CD8-positive, alpha-beta memory T cell (primary cell): ENCODE measurements at regions not wholly inside any gene's neighbourhood (a gene's known extent, or its start where the extent isn't known, plus 50 kb on each side); places are given as distances from the start of the nearest gene placed in this dataset.
"Not testable (repeated sequence)": the region's sequence is repeated elsewhere in the genome, so short reads cannot be mapped to it uniquely, and the experiment has no call there.

Source experiments
- CTCF ChIA-PET: fragments of 350-600 bp; sonication (Branson Sonifier 250); formaldehyde crosslinking; loops from one replicate; lab custom pipeline; 2021; ENCODE audit warnings: antibody characterized with exemption; lab: Charles Lee
- POLR2A ChIA-PET: fragments of 350-600 bp; sonication (Branson Sonifier 250); formaldehyde crosslinking; loops from one replicate; lab custom pipeline; 2021; ENCODE audit warnings: antibody characterized with exemption; lab: Charles Lee
- DNase-seq, 5 donors: peaks; one replicate each; pipeline versions ENCODE4 v3.0.0 to v3.0.0-alpha.2; 2020 to 2022; ENCODE audit warnings: mixed read lengths in 1 of 5
- H3K27ac ChIP-seq: one replicate; pipeline ENCODE4 v1.7.0; 2013; ENCODE audit warnings: low read depth, mild to moderate bottlenecking, low read length, moderate library complexity
- H3K27me3 ChIP-seq: 2 replicates; pipeline ENCODE4 v1.7.0; 2013; ENCODE audit warnings: low read length, mild to moderate bottlenecking; ENCODE audit not compliant: insufficient read depth, poor library complexity, severe bottlenecking
- H3K36me3 ChIP-seq: 2 replicates; pipeline ENCODE4 v1.7.0; 2013; ENCODE audit warnings: mild to moderate bottlenecking, low read length, moderate library complexity; ENCODE audit not compliant: insufficient read depth
- H3K4me1 ChIP-seq: 2 replicates; pipeline ENCODE4 v1.7.0; 2013; ENCODE audit warnings: mild to moderate bottlenecking, low read length, moderate library complexity; ENCODE audit not compliant: insufficient read depth
- H3K4me3 ChIP-seq: 2 replicates; pipeline ENCODE4 v1.7.0; 2013; ENCODE audit warnings: mild to moderate bottlenecking, low read length
- H3K9me3 ChIP-seq: 2 replicates; pipeline ENCODE4 v1.7.0; 2013; ENCODE audit warnings: mild to moderate bottlenecking, low read length
- H3K27ac Mint-ChIP-seq, 8 donors: one replicate each; pipeline ENCODE4 v1.8.0; 2020 to 2021; ENCODE audit warnings: mixed read lengths in 8 of 8, mild to moderate bottlenecking in 6 of 8, inconsistent platforms in 3 of 8, moderate library complexity in 3 of 8
- H3K27me3 Mint-ChIP-seq, 2 donors: one replicate each; pipeline ENCODE4 v1.8.0; 2020 to 2021; ENCODE audit warnings: mixed read lengths in 2 of 2, mild to moderate bottlenecking in 1 of 2, moderate library complexity in 1 of 2
- H3K36me3 Mint-ChIP-seq, 3 donors: one replicate each; pipeline ENCODE4 v1.8.0; 2020 to 2021; ENCODE audit warnings: mixed read lengths in 3 of 3, inconsistent platforms in 1 of 3, mild to moderate bottlenecking in 1 of 3
- H3K4me1 Mint-ChIP-seq, 3 donors: one replicate each; pipeline ENCODE4 v1.8.0; 2020 to 2021; ENCODE audit warnings: mixed read lengths in 3 of 3, inconsistent platforms in 1 of 3, mild to moderate bottlenecking in 1 of 3
- H3K4me3 Mint-ChIP-seq, 7 donors: one replicate each; pipeline ENCODE4 v1.8.0; 2020 to 2021; ENCODE audit warnings: mixed read lengths in 7 of 7, mild to moderate bottlenecking in 6 of 7, moderate library complexity in 4 of 7, inconsistent platforms in 2 of 7
- H3K9me3 Mint-ChIP-seq, 5 donors: one replicate each; pipeline ENCODE4 v1.8.0; 2020 to 2022; ENCODE audit warnings: mixed read lengths in 5 of 5, mild to moderate bottlenecking in 3 of 5, moderate library complexity in 2 of 5, inconsistent platforms in 1 of 5

- no peaks in the 10 kb centered on the region for H3K4me1 Mint-ChIP-seq
- Histone ChIP-seq H3K27me3 (no peaks in the 10 kb centered on the region), H3K9me3 (no peaks in the 10 kb centered on the region), H3K36me3 (no peaks in the 10 kb centered on the region), H3K4me1 (no peaks in the 10 kb centered on the region), H3K4me3 (no peak overlapping the region), H3K27ac (no peak overlapping the region)
- CTCF ChIA-PET: no interaction called here
- H3K27ac Mint-ChIP-seq: peak overlapping the region in 1 of 8 donors; percentile 80
- POLR2A ChIA-PET: no interaction called here
- DNase-seq: no peak
- peaks cover 4 to 39% (median 30%) of the 10 kb centered on the region in 5 donors for H3K9me3 Mint-ChIP-seq
- H3K36me3 Mint-ChIP-seq: no peaks in the 10 kb centered on the region
- H3K27me3 Mint-ChIP-seq: no peaks in the 10 kb centered on the region
- no peak overlapping the region for H3K4me3 Mint-ChIP-seq
Observed at GRCh38 chr16:61421111-61421510, 615.1 kb downstream of the CDH8 start.

- no peak for DNase-seq
- H3K27ac ChIP-seq: no peak overlapping the region
- CTCF ChIA-PET: no interaction called here
- H3K4me3 ChIP-seq: no peak overlapping the region
- Mint-ChIP-seq H3K4me1 (no peaks in the 10 kb centered on the region), H3K36me3 (no peaks in the 10 kb centered on the region), H3K27me3 (no peaks in the 10 kb centered on the region), H3K27ac (no peak overlapping the region), H3K4me3 (no peak overlapping the region), H3K9me3 (peaks cover 4 to 41% (median 26%) of the 10 kb centered on the region in 5 donors)
- POLR2A ChIA-PET: no interaction called here
- no peaks in the 10 kb centered on the region for H3K9me3 ChIP-seq
- no peaks in the 10 kb centered on the region for H3K36me3 ChIP-seq
- no peaks in the 10 kb centered on the region for H3K27me3 ChIP-seq
- H3K4me1 ChIP-seq: no peaks in the 10 kb centered on the region
Observed at GRCh38 chr16:61419791-61420190, 616.4 kb downstream of the CDH8 start.

GRCh38 chr16:61418802-61419201, 617.4 kb downstream of the CDH8 start:
- H3K9me3 ChIP-seq, H3K27me3 Mint-ChIP-seq, H3K4me1 Mint-ChIP-seq, POLR2A ChIA-PET, H3K4me1 ChIP-seq, H3K36me3 ChIP-seq, H3K4me3 ChIP-seq, H3K27ac Mint-ChIP-seq, DNase-seq, H3K27me3 ChIP-seq, H3K27ac ChIP-seq, H3K36me3 Mint-ChIP-seq, CTCF ChIA-PET, H3K4me3 Mint-ChIP-seq: not testable (repeated sequence)
- H3K9me3 Mint-ChIP-seq: peaks cover 4 to 44% (median 28%) of the 10 kb centered on the region in 5 donors

GRCh38 chr16:61415126-61415525, 621.1 kb downstream of the CDH8 start:
- H3K4me1 Mint-ChIP-seq: no peaks in the 10 kb centered on the region
- DNase-seq: no peak
- Histone ChIP-seq H3K36me3 (no peaks in the 10 kb centered on the region), H3K4me3 (no peak overlapping the region), H3K9me3 (no peaks in the 10 kb centered on the region), H3K27me3 (no peaks in the 10 kb centered on the region), H3K4me1 (no peaks in the 10 kb centered on the region), H3K27ac (no peak overlapping the region)
- H3K27ac Mint-ChIP-seq: no peak overlapping the region
- H3K4me3 Mint-ChIP-seq: no peak overlapping the region
- ChIA-PET POLR2A (no interaction called here), CTCF (no interaction called here)
- H3K27me3 Mint-ChIP-seq: no peaks in the 10 kb centered on the region
- no peaks in the 10 kb centered on the region for H3K36me3 Mint-ChIP-seq
- H3K9me3 Mint-ChIP-seq: peaks cover 4 to 45% (median 30%) of the 10 kb centered on the region in 5 donors

GRCh38 chr16:61413021-61413420, 623.2 kb downstream of the CDH8 start:
- ChIA-PET CTCF (no interaction called here), POLR2A (no interaction called here)
- H3K27me3 ChIP-seq: no peaks in the 10 kb centered on the region
- H3K4me3 ChIP-seq: no peak overlapping the region
- Mint-ChIP-seq H3K4me1 (no peaks in the 10 kb centered on the region), H3K27me3 (no peaks in the 10 kb centered on the region), H3K4me3 (no peak overlapping the region), H3K27ac (no peak overlapping the region), H3K36me3 (no peaks in the 10 kb centered on the region), H3K9me3 (peaks cover 0 to 43% (median 23%) of the 10 kb centered on the region in 5 donors)
- DNase-seq: no peak
- no peaks in the 10 kb centered on the region for H3K9me3 ChIP-seq
- no peaks in the 10 kb centered on the region for H3K36me3 ChIP-seq
- no peak overlapping the region for H3K27ac ChIP-seq
- no peaks in the 10 kb centered on the region for H3K4me1 ChIP-seq

- DNase-seq: no peak
- H3K4me1 Mint-ChIP-seq: no peaks in the 10 kb centered on the region
Observed at GRCh38 chr16:61412562-61412961, 623.7 kb downstream of the CDH8 start.

GRCh38 chr16:61409604-61410003, 626.6 kb downstream of the CDH8 start:
- H3K9me3 ChIP-seq: no peaks in the 10 kb centered on the region
- H3K4me1 ChIP-seq: no peaks in the 10 kb centered on the region
- H3K27ac Mint-ChIP-seq: no peak overlapping the region
- no peaks in the 10 kb centered on the region for H3K36me3 ChIP-seq
- H3K9me3 Mint-ChIP-seq: peaks cover 6 to 37% (median 15%) of the 10 kb centered on the region in 5 donors
- H3K27me3 ChIP-seq: no peaks in the 10 kb centered on the region
- no peak overlapping the region for H3K4me3 ChIP-seq
- POLR2A ChIA-PET: no interaction called here
- no peak overlapping the region for H3K27ac ChIP-seq
- H3K27me3 Mint-ChIP-seq: no peaks in the 10 kb centered on the region
- no peak overlapping the region for H3K4me3 Mint-ChIP-seq
- DNase-seq: no peak
- H3K36me3 Mint-ChIP-seq: no peaks in the 10 kb centered on the region
- CTCF ChIA-PET: no interaction called here
- no peaks in the 10 kb centered on the region for H3K4me1 Mint-ChIP-seq

More at GRCh38 chr16:61412562-61412961, 623.7 kb downstream of the CDH8 start:
- H3K27me3 Mint-ChIP-seq: no peaks in the 10 kb centered on the region
- H3K27ac Mint-ChIP-seq: no peak overlapping the region
- H3K36me3 Mint-ChIP-seq: no peaks in the 10 kb centered on the region
- Histone ChIP-seq H3K9me3 (no peaks in the 10 kb centered on the region), H3K27ac (no peak overlapping the region), H3K27me3 (no peaks in the 10 kb centered on the region), H3K36me3 (no peaks in the 10 kb centered on the region), H3K4me1 (no peaks in the 10 kb centered on the region), H3K4me3 (no peak overlapping the region)
- peaks cover 0 to 43% (median 20%) of the 10 kb centered on the region in 5 donors for H3K9me3 Mint-ChIP-seq
- ChIA-PET CTCF (no interaction called here), POLR2A (no interaction called here)
- H3K4me3 Mint-ChIP-seq: no peak overlapping the region

GRCh38 chr16:61403386-61403785, 632.9 kb downstream of the CDH8 start:
- no peaks in the 10 kb centered on the region for H3K36me3 ChIP-seq
- no peaks in the 10 kb centered on the region for H3K27me3 Mint-ChIP-seq
- no peaks in the 10 kb centered on the region for H3K36me3 Mint-ChIP-seq
- POLR2A ChIA-PET: no interaction called here
- peaks cover 6% of the 10 kb centered on the region for H3K9me3 ChIP-seq
- no peak overlapping the region for H3K4me3 Mint-ChIP-seq
- H3K4me1 Mint-ChIP-seq: no peaks in the 10 kb centered on the region
- no peak overlapping the region for H3K4me3 ChIP-seq
- no peaks in the 10 kb centered on the region for H3K27me3 ChIP-seq
- H3K4me1 ChIP-seq: no peaks in the 10 kb centered on the region
- H3K27ac ChIP-seq: no peak overlapping the region
- CTCF ChIA-PET: no interaction called here
- H3K9me3 Mint-ChIP-seq: peaks cover 8 to 41% (median 22%) of the 10 kb centered on the region in 5 donors
- DNase-seq: no peak
- no peak overlapping the region for H3K27ac Mint-ChIP-seq

GRCh38 chr16:61391896-61392295, 644.3 kb downstream of the CDH8 start:
- H3K9me3 ChIP-seq: peaks cover 4% of the 10 kb centered on the region
- H3K27ac Mint-ChIP-seq: no peak overlapping the region
- no peaks in the 10 kb centered on the region for H3K27me3 ChIP-seq
- H3K36me3 Mint-ChIP-seq: no peaks in the 10 kb centered on the region
- peaks cover 10 to 34% (median 22%) of the 10 kb centered on the region in 5 donors for H3K9me3 Mint-ChIP-seq
- POLR2A ChIA-PET: no interaction called here
- no peak overlapping the region for H3K27ac ChIP-seq
- H3K4me1 Mint-ChIP-seq: no peaks in the 10 kb centered on the region
- H3K4me1 ChIP-seq: no peaks in the 10 kb centered on the region
- no peaks in the 10 kb centered on the region for H3K27me3 Mint-ChIP-seq
- no peak for DNase-seq
- no peak overlapping the region for H3K4me3 ChIP-seq
- CTCF ChIA-PET: no interaction called here
- H3K4me3 Mint-ChIP-seq: no peak overlapping the region
- no peaks in the 10 kb centered on the region for H3K36me3 ChIP-seq
